H9 (cell line): ENCODE measurements at regions not wholly inside any gene's neighbourhood (a gene's known extent, or its start where the extent isn't known, plus 50 kb on each side); places are given as distances from the start of the nearest gene placed in this dataset.

Experiments used
- DNase-seq: peaks from one replicate; pipeline ENCODE4 v3.0.0-alpha.2; 2017
- H2AFZ ChIP-seq: one replicate; pipeline ENCODE4 v1.6.1; 2013; ENCODE audit warnings: mild to moderate bottlenecking, low read length, control low read depth, moderate library complexity
- H2AK5ac ChIP-seq: 2 replicates; pipeline ENCODE4 v1.6.1; 2013; ENCODE audit warnings: low read length, control low read depth, mixed read lengths; ENCODE audit not compliant: insufficient read length
- H2BK120ac ChIP-seq: one replicate; pipeline ENCODE4 v1.6.1; 2013; ENCODE audit warnings: low read depth, mild to moderate bottlenecking, low read length, control low read depth, inconsistent platforms; ENCODE audit not compliant: poor library complexity, severe bottlenecking
- H2BK12ac ChIP-seq: 2 replicates; pipeline ENCODE4 v1.6.1; 2013; ENCODE audit warnings: low read length, control low read depth, mixed read lengths, low read depth; ENCODE audit not compliant: insufficient read length
- H2BK15ac ChIP-seq: 2 replicates; pipeline ENCODE4 v1.6.1; 2013; ENCODE audit warnings: low read depth, low read length, control low read depth
- H2BK20ac ChIP-seq: one replicate; pipeline ENCODE4 v1.6.1; 2013; ENCODE audit warnings: low read depth, mild to moderate bottlenecking, low read length, control low read depth, inconsistent platforms; ENCODE audit not compliant: poor library complexity, severe bottlenecking
- H2BK5ac ChIP-seq: 2 replicates; pipeline ENCODE4 v1.6.1; 2013; ENCODE audit warnings: low read length, control low read depth, mixed read lengths; ENCODE audit not compliant: insufficient read length
- H3K14ac ChIP-seq: 2 replicates; pipeline ENCODE4 v1.6.1; 2013; ENCODE audit warnings: low read length, control low read depth; ENCODE audit not compliant: insufficient read depth
- H3K18ac ChIP-seq: 2 replicates; pipeline ENCODE4 v1.6.1; 2013; ENCODE audit warnings: low read depth, mild to moderate bottlenecking, mixed read lengths, low read length, control low read depth; ENCODE audit not compliant: insufficient read length
- H3K23ac ChIP-seq: 2 replicates; pipeline ENCODE4 v1.6.1; 2013; ENCODE audit warnings: low read length, control low read depth, mixed read lengths, low read depth; ENCODE audit not compliant: insufficient read length
- H3K23me2 ChIP-seq: 2 replicates; pipeline ENCODE4 v1.6.1; 2013; ENCODE audit warnings: low read depth, mild to moderate bottlenecking, mixed read lengths, low read length, control low read depth; ENCODE audit not compliant: insufficient read length, poor library complexity, severe bottlenecking
- H3K27ac ChIP-seq: 2 replicates; pipeline ENCODE4 v1.5.1; 2013; ENCODE audit warnings: low read length, control low read depth, mixed read lengths, low read depth; ENCODE audit not compliant: insufficient read length
- H3K27me3 ChIP-seq: 2 replicates; pipeline ENCODE4 v1.6.1; 2013; ENCODE audit warnings: low read length, control low read depth, inconsistent platforms; ENCODE audit not compliant: insufficient read depth
- H3K4ac ChIP-seq: 2 replicates; pipeline ENCODE4 v1.6.1; 2013; ENCODE audit warnings: low read depth, mild to moderate bottlenecking, control low read depth, inconsistent platforms, low read length, moderate library complexity
- H3K4me1 ChIP-seq: 2 replicates; pipeline ENCODE4 v1.6.1; 2013; ENCODE audit warnings: low read length, control low read depth, inconsistent platforms; ENCODE audit not compliant: insufficient read depth
- H3K4me2 ChIP-seq: 2 replicates; pipeline ENCODE4 v1.6.1; 2013; ENCODE audit warnings: low read length, control low read depth, mixed read lengths; ENCODE audit not compliant: insufficient read length, insufficient read depth
- H3K56ac ChIP-seq: 2 replicates; pipeline ENCODE4 v1.6.1; 2013; ENCODE audit warnings: low read depth, mild to moderate bottlenecking, mixed read lengths, low read length, control low read depth; ENCODE audit not compliant: insufficient read length
- H3K79me1 ChIP-seq: 2 replicates; pipeline ENCODE4 v1.6.1; 2013; ENCODE audit warnings: low read depth, mild to moderate bottlenecking, moderate library complexity, low read length, control low read depth, inconsistent platforms; ENCODE audit not compliant: insufficient read depth, poor library complexity, severe bottlenecking
- H3K79me2 ChIP-seq: 2 replicates; pipeline ENCODE4 v1.6.1; 2013; ENCODE audit warnings: low read length, control low read depth, inconsistent platforms; ENCODE audit not compliant: insufficient read depth
- H3K9ac ChIP-seq: 2 replicates; pipeline ENCODE4 v1.6.1; 2013; ENCODE audit warnings: low read length, control low read depth, mixed read lengths; ENCODE audit not compliant: insufficient read length; ENCODE audit errors: extremely low read depth
- H3K9me3 ChIP-seq: one replicate; pipeline ENCODE4 v1.6.1; 2013; ENCODE audit warnings: low read depth, low read length, inconsistent platforms; ENCODE audit not compliant: control insufficient read depth
- H3T11ph ChIP-seq: one replicate; pipeline ENCODE4 v1.6.1; 2013; ENCODE audit warnings: mild to moderate bottlenecking, low read length, control low read depth, inconsistent platforms
- H4K20me1 ChIP-seq: one replicate; pipeline ENCODE4 v1.6.1; 2013; ENCODE audit not compliant: control insufficient read depth, insufficient read length, insufficient read depth
- H4K5ac ChIP-seq: 2 replicates; pipeline ENCODE4 v1.6.1; 2013; ENCODE audit warnings: low read depth, mild to moderate bottlenecking, mixed read lengths, low read length, control low read depth; ENCODE audit not compliant: insufficient read length
- H4K8ac ChIP-seq: replicated peaks from 2 replicates; pipeline ENCODE4 v1.6.1; 2013; ENCODE audit warnings: low read length, control low read depth, mixed read lengths, low read depth; ENCODE audit not compliant: insufficient read length
- H4K91ac ChIP-seq: 2 replicates; pipeline ENCODE4 v1.6.1; 2013; ENCODE audit warnings: low read depth, mild to moderate bottlenecking, moderate library complexity, mixed read lengths, low read length, control low read depth; ENCODE audit not compliant: insufficient read length
- H3K27ac Mint-ChIP-seq, 3 experiments: 2 replicates in 2 of 3; 3 replicates in 1 of 3; pipeline ENCODE4 v1.8.0; 2020 to 2021; ENCODE audit warnings: mixed read lengths in 3 of 3, mild to moderate bottlenecking in 1 of 3, moderate library complexity in 1 of 3
- H3K27me3 Mint-ChIP-seq: 2 replicates; pipeline ENCODE4 v1.8.0; 2021; ENCODE audit warnings: low read depth, mild to moderate bottlenecking, moderate library complexity, mixed read lengths
- H3K36me3 Mint-ChIP-seq, 3 experiments: 2 replicates in 2 of 3; 3 replicates in 1 of 3; pipeline ENCODE4 v1.8.0; 2020 to 2021; ENCODE audit warnings: low read depth in 3 of 3, mixed read lengths in 3 of 3; ENCODE audit not compliant: insufficient read depth in 1 of 3
- H3K4me1 Mint-ChIP-seq, 2 experiments: 2 replicates each; pipeline ENCODE4 v1.8.0; 2020; ENCODE audit warnings: mixed read lengths in 2 of 2
- H3K4me3 Mint-ChIP-seq, 2 experiments: 2 replicates in 1 of 2; 3 replicates in 1 of 2; pipeline ENCODE4 v1.8.0; 2020 to 2021; ENCODE audit warnings: mild to moderate bottlenecking in 2 of 2, mixed read lengths in 2 of 2, moderate library complexity in 1 of 2
- H3K9me3 Mint-ChIP-seq, 2 experiments: 2 replicates in 1 of 2; 3 replicates in 1 of 2; pipeline ENCODE4 v1.8.0; 2020; ENCODE audit warnings: mild to moderate bottlenecking in 2 of 2, mixed read lengths in 2 of 2, moderate library complexity in 1 of 2
- WGBS: extraction: QIAGEN DNeasy Blood & Tissue Kit; methylation state at CpG from one replicate; pipeline ENCODE4 v1.1.7; 2013; ENCODE audit warnings: missing lambda C conversion rate, low lambda C conversion rate, mixed read lengths; ENCODE audit not compliant: insufficient read length; ENCODE audit errors: extremely low coverage; 5-methylcytosine and 5-hydroxymethylcytosine counted together
- TF ChIP-seq, protein P1 (sequence below): fragments of 200-600 bp; sonication (generic); conservative IDR thresholded peaks from 3 replicates; pipeline ENCODE4 v1.8.0; 2021; ENCODE audit warnings: antibody characterized with exemption, mild to moderate bottlenecking

DNA sequence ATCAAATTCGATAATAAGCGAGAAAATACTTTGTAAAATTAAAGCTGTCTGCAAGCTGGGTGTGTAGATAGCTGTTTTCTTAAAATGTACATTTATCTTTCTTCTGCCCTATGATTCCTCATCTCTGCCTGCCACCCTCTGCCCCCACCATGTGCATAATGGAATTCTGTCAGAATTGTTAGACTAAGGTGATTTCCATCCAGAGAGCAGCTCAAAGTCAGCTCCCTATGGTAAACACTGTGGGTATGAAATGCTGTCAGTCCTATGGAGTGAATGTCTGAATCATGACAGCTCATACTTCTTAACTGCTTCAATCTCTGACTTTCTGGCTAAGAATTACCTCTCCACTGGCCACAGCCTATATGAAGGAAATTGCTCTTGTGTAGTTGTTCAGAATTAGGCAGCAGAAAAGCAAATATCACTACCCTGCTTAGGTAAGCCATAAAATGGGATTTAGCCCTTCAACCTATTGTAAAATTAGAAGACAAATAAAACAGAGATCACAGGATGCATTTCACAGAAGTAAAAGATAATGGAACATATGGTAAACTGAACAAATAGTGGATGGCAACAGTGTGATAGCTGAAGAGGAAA, 137.7 kb downstream of the CD8B2 start:
- H2AFZ ChIP-seq, result no peak overlapping the region
- peaks cover 12 to 17% of the 10 kb centered on the region in 2 experiments for H3K9me3 Mint-ChIP-seq
- DNase-seq, result no peak
- no peak overlapping the region for H3K4ac ChIP-seq
- no peaks in the 10 kb centered on the region for H4K20me1 ChIP-seq
- no peak overlapping the region for H3K4me2 ChIP-seq
- no peaks in the 10 kb centered on the region; the same call in 1 of the 2 replicates for H3K27me3 Mint-ChIP-seq
- no peak overlapping the region for H2BK5ac ChIP-seq
- H3K9ac ChIP-seq, result no peak overlapping the region
- no peak overlapping the region for H2BK15ac ChIP-seq
- no peak overlapping the region for H4K91ac ChIP-seq
- no peaks in the 10 kb centered on the region for H3K27me3 ChIP-seq
- H2AK5ac ChIP-seq, result no peak overlapping the region
- no peak overlapping the region for H2BK120ac ChIP-seq
- no peaks in the 10 kb centered on the region for H3K23me2 ChIP-seq
- H3T11ph ChIP-seq, result no peak overlapping the region
- H3K4me3 Mint-ChIP-seq, result no peak overlapping the region
- no peaks in the 10 kb centered on the region for H3K79me2 ChIP-seq
- no peak overlapping the region for H4K8ac ChIP-seq
- no peak overlapping the region for H3K14ac ChIP-seq
- H3K27ac ChIP-seq, result no peak overlapping the region
- H3K4me1 ChIP-seq, result no peaks in the 10 kb centered on the region
- no peaks in the 10 kb centered on the region for H3K79me1 ChIP-seq
- H3K4me1 Mint-ChIP-seq, result peaks cover under 1 to 1% of the 10 kb centered on the region in 2 experiments; a peak in 3 of 4 replicates
- no peak overlapping the region for H2BK12ac ChIP-seq
- no peak overlapping the region for H3K18ac ChIP-seq
- TF ChIP-seq, protein P1, sequence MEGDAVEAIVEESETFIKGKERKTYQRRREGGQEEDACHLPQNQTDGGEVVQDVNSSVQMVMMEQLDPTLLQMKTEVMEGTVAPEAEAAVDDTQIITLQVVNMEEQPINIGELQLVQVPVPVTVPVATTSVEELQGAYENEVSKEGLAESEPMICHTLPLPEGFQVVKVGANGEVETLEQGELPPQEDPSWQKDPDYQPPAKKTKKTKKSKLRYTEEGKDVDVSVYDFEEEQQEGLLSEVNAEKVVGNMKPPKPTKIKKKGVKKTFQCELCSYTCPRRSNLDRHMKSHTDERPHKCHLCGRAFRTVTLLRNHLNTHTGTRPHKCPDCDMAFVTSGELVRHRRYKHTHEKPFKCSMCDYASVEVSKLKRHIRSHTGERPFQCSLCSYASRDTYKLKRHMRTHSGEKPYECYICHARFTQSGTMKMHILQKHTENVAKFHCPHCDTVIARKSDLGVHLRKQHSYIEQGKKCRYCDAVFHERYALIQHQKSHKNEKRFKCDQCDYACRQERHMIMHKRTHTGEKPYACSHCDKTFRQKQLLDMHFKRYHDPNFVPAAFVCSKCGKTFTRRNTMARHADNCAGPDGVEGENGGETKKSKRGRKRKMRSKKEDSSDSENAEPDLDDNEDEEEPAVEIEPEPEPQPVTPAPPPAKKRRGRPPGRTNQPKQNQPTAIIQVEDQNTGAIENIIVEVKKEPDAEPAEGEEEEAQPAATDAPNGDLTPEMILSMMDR, result no peak
- no peak overlapping the region for H3K27ac Mint-ChIP-seq
- no peak overlapping the region for H2BK20ac ChIP-seq
- peaks cover 3 to 7% (median 3%) of the 10 kb centered on the region in 3 experiments; a peak in 4 of 7 replicates for H3K36me3 Mint-ChIP-seq
- no peak overlapping the region for H4K5ac ChIP-seq
- WGBS, result no CpG with 5 or more reads among the region's 2 CpGs
- H3K23ac ChIP-seq, result no peak overlapping the region
- H3K56ac ChIP-seq, result no peak overlapping the region
- H3K9me3 ChIP-seq, result peaks cover 9% of the 10 kb centered on the region
